Left ventricle myocardium inferior (tissue), 1 donor: ENCODE measurements at regions not wholly inside any gene's neighbourhood (a gene's known extent, or its start where the extent isn't known, plus 50 kb on each side); places are given as distances from the start of the nearest gene placed in this dataset.

Experiments used
- DNase-seq: peaks from one replicate; pipeline ENCODE4 v3.0.0-alpha.2; 2020
- H3K27ac ChIP-seq: fragments of 200-600 bp; replicated peaks from 2 replicates; pipeline ENCODE4 v1.8.0; 2021
- H3K27me3 ChIP-seq: fragments of 200-600 bp; 2 replicates; pipeline ENCODE4 v1.8.0; 2021; ENCODE audit warnings: low read depth
- H3K36me3 ChIP-seq: fragments of 200-600 bp; 2 replicates; pipeline ENCODE4 v1.8.0; 2021
- H3K4me1 ChIP-seq: fragments of 200-600 bp; 2 replicates; pipeline ENCODE4 v1.8.0; 2021
- H3K4me3 ChIP-seq: fragments of 200-600 bp; 2 replicates; pipeline ENCODE4 v1.8.0; 2021; ENCODE audit warnings: mild to moderate bottlenecking, moderate library complexity
- H3K9me3 ChIP-seq: fragments of 200-600 bp; replicated peaks from 2 replicates; pipeline ENCODE4 v1.8.0; 2021
- intact Hi-C: fragments of 100-400 bp; cut with micrococcal nuclease; formaldehyde crosslinking; loops from one replicate; pipeline ENCODE4 v1.11.0; 2022
- TF ChIP-seq, protein P1 (sequence below): fragments of 200-600 bp; IDR thresholded peaks from 2 replicates; pipeline ENCODE4 v1.8.0; 2021; ENCODE audit warnings: antibody characterized with exemption, mild to moderate bottlenecking, borderline replicate concordance
- donor health status: DM: no; HTN: yes; CAD: no; lungs with severe emphysema.

DNA sequence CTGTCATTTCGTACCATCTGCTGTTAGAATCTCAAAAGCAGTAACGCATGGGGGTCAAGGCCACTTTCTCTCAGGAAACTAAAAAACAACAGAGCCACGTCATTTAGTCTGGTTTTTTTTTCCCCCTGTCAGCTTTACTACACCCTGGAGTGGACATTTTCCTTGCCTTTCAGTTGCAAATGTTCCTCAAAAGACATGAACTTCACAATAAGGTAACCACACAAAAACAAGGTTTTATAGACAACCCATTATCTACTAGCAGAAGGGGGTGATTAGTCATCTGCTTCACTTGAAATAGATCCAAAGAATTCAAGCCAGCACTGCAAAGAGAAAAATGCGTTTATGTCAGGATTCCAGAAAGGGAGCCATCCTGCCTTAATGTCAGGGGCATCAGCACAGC is 171.8 kb upstream of the CDIN1 start:
- no peaks in the 10 kb centered on the region for H3K36me3 ChIP-seq
- intact Hi-C loops, result no loop called here

DNA sequence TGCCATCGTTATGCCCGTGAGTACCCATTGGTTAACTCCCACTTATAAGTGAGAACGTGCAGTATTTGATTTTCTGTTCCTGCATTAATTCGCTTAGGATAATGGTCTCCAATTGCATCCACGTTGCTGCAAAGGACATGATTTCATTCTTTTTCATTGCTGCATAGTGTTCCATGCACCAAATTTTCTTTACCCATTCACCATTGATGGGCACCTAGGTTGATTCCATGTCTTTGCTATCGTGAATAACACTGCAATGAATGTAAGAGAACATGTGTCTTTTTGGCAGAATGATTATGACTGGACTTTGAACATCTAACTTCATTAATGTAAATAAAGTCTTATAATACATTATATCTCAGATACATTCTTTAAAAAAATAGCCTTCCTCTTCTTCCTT is 169.6 kb upstream of the CDIN1 start:
- no peaks in the 10 kb centered on the region for H3K9me3 ChIP-seq
- TF ChIP-seq, protein P1, sequence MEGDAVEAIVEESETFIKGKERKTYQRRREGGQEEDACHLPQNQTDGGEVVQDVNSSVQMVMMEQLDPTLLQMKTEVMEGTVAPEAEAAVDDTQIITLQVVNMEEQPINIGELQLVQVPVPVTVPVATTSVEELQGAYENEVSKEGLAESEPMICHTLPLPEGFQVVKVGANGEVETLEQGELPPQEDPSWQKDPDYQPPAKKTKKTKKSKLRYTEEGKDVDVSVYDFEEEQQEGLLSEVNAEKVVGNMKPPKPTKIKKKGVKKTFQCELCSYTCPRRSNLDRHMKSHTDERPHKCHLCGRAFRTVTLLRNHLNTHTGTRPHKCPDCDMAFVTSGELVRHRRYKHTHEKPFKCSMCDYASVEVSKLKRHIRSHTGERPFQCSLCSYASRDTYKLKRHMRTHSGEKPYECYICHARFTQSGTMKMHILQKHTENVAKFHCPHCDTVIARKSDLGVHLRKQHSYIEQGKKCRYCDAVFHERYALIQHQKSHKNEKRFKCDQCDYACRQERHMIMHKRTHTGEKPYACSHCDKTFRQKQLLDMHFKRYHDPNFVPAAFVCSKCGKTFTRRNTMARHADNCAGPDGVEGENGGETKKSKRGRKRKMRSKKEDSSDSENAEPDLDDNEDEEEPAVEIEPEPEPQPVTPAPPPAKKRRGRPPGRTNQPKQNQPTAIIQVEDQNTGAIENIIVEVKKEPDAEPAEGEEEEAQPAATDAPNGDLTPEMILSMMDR, result no peak
- intact Hi-C loops, result no loop called here
- H3K27ac ChIP-seq, result no peak overlapping the region
- H3K4me3 ChIP-seq, result no peak overlapping the region
- no peak for DNase-seq
- no peaks in the 10 kb centered on the region for H3K36me3 ChIP-seq
- H3K27me3 ChIP-seq, result no peaks in the 10 kb centered on the region
- H3K4me1 ChIP-seq, result no peaks in the 10 kb centered on the region

More for the DNA sequence above, 171.8 kb upstream of the CDIN1 start:
- H3K9me3 ChIP-seq, result no peaks in the 10 kb centered on the region
- H3K4me3 ChIP-seq, result no peak overlapping the region
- no peaks in the 10 kb centered on the region for H3K27me3 ChIP-seq
- no peak for DNase-seq
- H3K27ac ChIP-seq, result no peak overlapping the region
- TF ChIP-seq, protein P1, result no peak
- H3K4me1 ChIP-seq, result no peaks in the 10 kb centered on the region

DNA sequence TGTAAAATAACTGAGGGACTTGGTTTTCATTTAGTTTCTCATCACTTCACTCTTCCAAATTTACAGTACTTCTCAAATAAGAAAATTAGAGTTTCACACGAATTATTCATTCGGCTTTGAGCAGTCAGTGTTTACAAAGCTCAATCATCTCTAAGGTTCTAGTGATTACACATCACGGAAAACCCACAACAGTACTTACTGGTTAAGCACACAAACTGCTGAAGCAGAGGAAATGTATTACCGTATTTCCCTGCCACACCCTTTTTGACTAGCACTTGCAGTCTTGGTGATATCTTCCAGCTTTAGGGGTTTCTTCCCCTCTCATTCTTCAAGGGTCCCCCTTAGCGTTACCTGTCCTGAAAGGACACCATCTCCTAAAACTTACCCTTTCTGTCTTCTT is 164.8 kb upstream of the CDIN1 start:
- TF ChIP-seq, protein P1, result no peak
- intact Hi-C loops, result no loop called here
- Histone ChIP-seq H3K4me1 (no peaks in the 10 kb centered on the region), H3K27me3 (no peaks in the 10 kb centered on the region), H3K4me3 (no peak overlapping the region), H3K36me3 (no peaks in the 10 kb centered on the region), H3K9me3 (peaks cover 1% of the 10 kb centered on the region), H3K27ac (no peak overlapping the region)
- DNase-seq, result no peak

DNA sequence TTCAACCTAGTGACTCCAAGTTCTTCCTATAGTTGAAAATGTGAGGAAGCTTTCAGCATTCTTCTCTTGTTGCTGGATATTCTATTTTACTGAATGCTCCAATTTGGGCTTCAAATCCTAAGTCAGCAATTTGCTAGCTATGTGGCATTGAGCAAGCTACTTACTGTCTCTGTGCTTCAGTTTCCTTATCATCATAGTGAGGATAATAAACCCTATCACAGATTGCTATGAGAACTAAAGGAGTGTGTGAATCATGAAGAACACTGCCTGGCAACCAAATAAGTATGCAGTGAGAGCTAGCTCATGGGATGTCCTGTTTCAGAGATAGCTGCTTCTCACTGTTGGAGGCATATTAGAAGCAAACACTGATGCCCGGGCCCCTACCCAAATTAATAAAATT is 163.8 kb upstream of the CDIN1 start:
- Histone ChIP-seq H3K4me3 (no peak overlapping the region), H3K27me3 (no peaks in the 10 kb centered on the region), H3K36me3 (no peaks in the 10 kb centered on the region), H3K4me1 (no peaks in the 10 kb centered on the region), H3K9me3 (peaks cover 11% of the 10 kb centered on the region), H3K27ac (no peak overlapping the region)
- intact Hi-C loops, result no loop called here
- no peak for DNase-seq
- TF ChIP-seq, protein P1, result no peak

DNA sequence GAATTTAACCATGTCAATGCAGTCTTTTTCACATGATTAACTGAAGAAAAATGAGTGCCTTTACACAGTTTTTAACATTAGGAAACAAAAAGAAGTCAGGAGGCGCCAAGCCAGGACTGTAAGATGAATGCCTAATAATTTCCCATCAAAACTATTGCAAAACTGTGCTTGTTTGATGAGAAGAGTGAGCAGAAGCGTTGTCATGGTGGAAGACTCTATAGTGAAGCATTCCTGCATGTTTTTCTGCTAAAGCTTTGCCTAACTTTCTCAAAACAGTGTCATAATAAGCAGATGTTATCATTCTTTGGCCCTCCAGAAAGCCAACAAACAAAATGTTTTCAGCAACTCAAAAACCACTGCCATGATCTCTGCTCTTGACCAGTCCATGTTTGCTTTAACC is 156.8 kb upstream of the CDIN1 start:
- Histone ChIP-seq H3K27me3 (no peaks in the 10 kb centered on the region), H3K4me1 (no peaks in the 10 kb centered on the region), H3K27ac (no peak overlapping the region), H3K4me3 (no peak overlapping the region), H3K36me3 (no peaks in the 10 kb centered on the region), H3K9me3 (peaks cover 32% of the 10 kb centered on the region)
- TF ChIP-seq, protein P1, result no peak
- DNase-seq, result no peak
- intact Hi-C loops, result no loop called here

DNA sequence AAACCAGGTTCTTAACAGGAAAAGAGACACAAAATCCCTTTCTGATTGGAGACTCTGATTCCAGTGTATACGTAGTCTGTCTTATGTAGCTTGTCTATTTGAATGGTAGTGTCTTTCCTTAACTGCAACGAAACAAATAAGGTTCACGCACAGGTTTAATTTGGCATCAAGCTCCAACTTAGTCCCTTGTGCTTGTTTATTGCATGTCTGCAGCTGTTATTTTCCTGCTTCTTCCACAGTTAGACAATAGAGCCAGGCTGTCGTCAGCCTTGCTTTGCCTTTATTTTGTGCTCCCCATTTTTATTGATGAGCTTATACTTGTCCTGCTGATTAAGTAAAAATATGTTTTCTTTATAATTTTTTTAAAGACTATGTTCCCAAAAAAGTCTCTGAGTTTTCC is 152.7 kb upstream of the CDIN1 start:
- no peak for DNase-seq
- Histone ChIP-seq H3K36me3 (no peaks in the 10 kb centered on the region), H3K4me3 (no peak overlapping the region), H3K4me1 (no peaks in the 10 kb centered on the region), H3K27me3 (no peaks in the 10 kb centered on the region), H3K27ac (no peak overlapping the region), H3K9me3 (peaks cover 10% of the 10 kb centered on the region)
- TF ChIP-seq, protein P1, result no peak
- intact Hi-C loops, result no loop called here
